CD8-positive, alpha-beta memory T cell (primary cell): ENCODE measurements at regions not wholly inside any gene's neighbourhood (a gene's known extent, or its start where the extent isn't known, plus 50 kb on each side); places are given as distances from the start of the nearest gene placed in this dataset.

Source experiments
- CTCF ChIA-PET: fragments of 350-600 bp; sonication (Branson Sonifier 250); formaldehyde crosslinking; loops from one replicate; lab custom pipeline; 2021; ENCODE audit warnings: antibody characterized with exemption; lab: Charles Lee
- POLR2A ChIA-PET: fragments of 350-600 bp; sonication (Branson Sonifier 250); formaldehyde crosslinking; loops from one replicate; lab custom pipeline; 2021; ENCODE audit warnings: antibody characterized with exemption; lab: Charles Lee
- DNase-seq, 5 donors: peaks; one replicate each; pipeline versions ENCODE4 v3.0.0 to v3.0.0-alpha.2; 2020 to 2022; ENCODE audit warnings: mixed read lengths in 1 of 5
- H3K27ac ChIP-seq: one replicate; pipeline ENCODE4 v1.7.0; 2013; ENCODE audit warnings: low read depth, mild to moderate bottlenecking, low read length, moderate library complexity
- H3K27me3 ChIP-seq: 2 replicates; pipeline ENCODE4 v1.7.0; 2013; ENCODE audit warnings: low read length, mild to moderate bottlenecking; ENCODE audit not compliant: insufficient read depth, poor library complexity, severe bottlenecking
- H3K36me3 ChIP-seq: 2 replicates; pipeline ENCODE4 v1.7.0; 2013; ENCODE audit warnings: mild to moderate bottlenecking, low read length, moderate library complexity; ENCODE audit not compliant: insufficient read depth
- H3K4me1 ChIP-seq: 2 replicates; pipeline ENCODE4 v1.7.0; 2013; ENCODE audit warnings: mild to moderate bottlenecking, low read length, moderate library complexity; ENCODE audit not compliant: insufficient read depth
- H3K4me3 ChIP-seq: 2 replicates; pipeline ENCODE4 v1.7.0; 2013; ENCODE audit warnings: mild to moderate bottlenecking, low read length
- H3K9me3 ChIP-seq: 2 replicates; pipeline ENCODE4 v1.7.0; 2013; ENCODE audit warnings: mild to moderate bottlenecking, low read length
- H3K27ac Mint-ChIP-seq, 8 donors: one replicate each; pipeline ENCODE4 v1.8.0; 2020 to 2021; ENCODE audit warnings: mixed read lengths in 8 of 8, mild to moderate bottlenecking in 6 of 8, inconsistent platforms in 3 of 8, moderate library complexity in 3 of 8
- H3K27me3 Mint-ChIP-seq, 2 donors: one replicate each; pipeline ENCODE4 v1.8.0; 2020 to 2021; ENCODE audit warnings: mixed read lengths in 2 of 2, mild to moderate bottlenecking in 1 of 2, moderate library complexity in 1 of 2
- H3K36me3 Mint-ChIP-seq, 3 donors: one replicate each; pipeline ENCODE4 v1.8.0; 2020 to 2021; ENCODE audit warnings: mixed read lengths in 3 of 3, inconsistent platforms in 1 of 3, mild to moderate bottlenecking in 1 of 3
- H3K4me1 Mint-ChIP-seq, 3 donors: one replicate each; pipeline ENCODE4 v1.8.0; 2020 to 2021; ENCODE audit warnings: mixed read lengths in 3 of 3, inconsistent platforms in 1 of 3, mild to moderate bottlenecking in 1 of 3
- H3K4me3 Mint-ChIP-seq, 7 donors: one replicate each; pipeline ENCODE4 v1.8.0; 2020 to 2021; ENCODE audit warnings: mixed read lengths in 7 of 7, mild to moderate bottlenecking in 6 of 7, moderate library complexity in 4 of 7, inconsistent platforms in 2 of 7
- H3K9me3 Mint-ChIP-seq, 5 donors: one replicate each; pipeline ENCODE4 v1.8.0; 2020 to 2022; ENCODE audit warnings: mixed read lengths in 5 of 5, mild to moderate bottlenecking in 3 of 5, moderate library complexity in 2 of 5, inconsistent platforms in 1 of 5

DNA sequence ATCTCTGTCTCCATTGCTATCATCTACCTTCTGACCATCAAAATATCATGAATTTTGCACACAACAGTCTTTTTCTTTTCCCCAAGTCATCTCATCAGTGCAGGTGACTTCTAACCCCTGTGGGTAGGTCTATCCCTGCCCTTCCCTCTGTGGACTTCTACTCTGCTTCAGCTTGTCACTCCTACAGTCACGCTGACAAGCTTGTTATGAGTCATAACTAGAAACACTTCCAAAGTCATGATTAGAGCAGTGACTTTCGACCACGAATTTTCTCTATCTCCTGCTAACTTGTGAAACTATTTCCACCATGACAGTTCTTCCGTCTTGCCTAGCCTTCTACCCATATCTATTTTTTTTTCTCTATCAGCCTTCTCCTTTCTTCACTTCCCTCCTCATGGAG is 343.7 kb upstream of the ARGLU1 start:
- H3K9me3 Mint-ChIP-seq: peaks cover 0 to 2% (median 0%) of the 10 kb centered on the region in 5 donors
- Histone ChIP-seq H3K4me1 (no peaks in the 10 kb centered on the region), H3K27me3 (no peaks in the 10 kb centered on the region), H3K27ac (no peak overlapping the region), H3K4me3 (no peak overlapping the region), H3K36me3 (no peaks in the 10 kb centered on the region), H3K9me3 (no peaks in the 10 kb centered on the region)
- no peak overlapping the region for H3K27ac Mint-ChIP-seq
- H3K36me3 Mint-ChIP-seq: no peaks in the 10 kb centered on the region
- no peak for DNase-seq
- no peak overlapping the region for H3K4me3 Mint-ChIP-seq
- H3K27me3 Mint-ChIP-seq: peaks cover 4 to 8% of the 10 kb centered on the region in 2 donors
- ChIA-PET POLR2A (no interaction called here), CTCF (no interaction called here)
- H3K4me1 Mint-ChIP-seq: peaks cover 0 to 3% (median 1%) of the 10 kb centered on the region in 3 donors

- Histone ChIP-seq H3K27me3 (no peaks in the 10 kb centered on the region), H3K36me3 (no peaks in the 10 kb centered on the region), H3K4me3 (no peak overlapping the region), H3K9me3 (no peaks in the 10 kb centered on the region), H3K27ac (no peak overlapping the region), H3K4me1 (no peaks in the 10 kb centered on the region)
- DNase-seq: no peak
- H3K4me1 Mint-ChIP-seq: peaks cover 0 to 3% (median 0%) of the 10 kb centered on the region in 3 donors
- ChIA-PET POLR2A (no interaction called here), CTCF (no interaction called here)
- H3K27ac Mint-ChIP-seq: peak overlapping the region in 1 of 8 donors; percentile 34
- H3K4me3 Mint-ChIP-seq: no peak overlapping the region
- peaks cover 4 to 7% of the 10 kb centered on the region in 2 donors for H3K27me3 Mint-ChIP-seq
- H3K36me3 Mint-ChIP-seq: no peaks in the 10 kb centered on the region
- peaks cover 0 to 2% (median 0%) of the 10 kb centered on the region in 5 donors for H3K9me3 Mint-ChIP-seq
Observed at GRCh38 chr13:106911020-106911419, 343.1 kb upstream of the ARGLU1 start.

DNA sequence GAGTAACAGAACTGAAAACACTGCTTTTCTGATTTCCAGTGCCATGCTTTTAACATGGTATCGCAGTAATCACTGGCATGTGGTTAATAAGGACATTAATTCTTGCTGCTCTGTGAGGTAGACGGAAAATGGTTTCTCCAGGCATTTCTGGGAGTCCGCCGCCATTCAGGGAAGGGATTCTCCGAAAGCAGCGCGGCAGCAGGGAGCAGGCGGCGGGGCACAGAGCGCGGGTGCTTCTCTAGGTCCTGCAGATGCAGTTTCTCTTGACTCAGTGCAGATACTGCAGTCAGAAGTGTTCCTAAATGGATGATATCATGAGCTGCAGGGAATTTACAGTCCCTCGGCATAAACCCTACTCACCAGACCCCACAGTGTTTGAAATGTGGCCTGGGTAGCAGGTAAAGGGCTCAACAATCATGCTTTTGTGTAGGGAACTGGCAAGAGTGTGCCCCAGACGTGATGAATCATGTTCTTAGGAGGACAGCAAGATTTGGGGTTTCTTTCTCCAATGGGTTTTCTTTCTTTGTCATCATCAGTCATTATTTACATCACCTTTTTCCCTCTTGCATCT is 338.6 kb upstream of the ARGLU1 start:
- no peaks in the 10 kb centered on the region for H3K36me3 ChIP-seq
- Mint-ChIP-seq H3K4me3 (no peak overlapping the region), H3K27ac (no peak overlapping the region), H3K4me1 (peaks cover 0 to 2% (median 0%) of the 10 kb centered on the region in 3 donors), H3K27me3 (no peaks in the 10 kb centered on the region), H3K9me3 (peaks cover 0 to 7% (median 2%) of the 10 kb centered on the region in 5 donors), H3K36me3 (no peaks in the 10 kb centered on the region)
- H3K9me3 ChIP-seq: no peaks in the 10 kb centered on the region
- no peak for DNase-seq
- H3K27me3 ChIP-seq: no peaks in the 10 kb centered on the region
- no peaks in the 10 kb centered on the region for H3K4me1 ChIP-seq
- no peak overlapping the region for H3K27ac ChIP-seq
- no peak overlapping the region for H3K4me3 ChIP-seq
- POLR2A ChIA-PET: no interaction called here
- CTCF ChIA-PET: no interaction called here

- Histone ChIP-seq H3K27ac (no peak overlapping the region), H3K4me1 (no peaks in the 10 kb centered on the region), H3K27me3 (no peaks in the 10 kb centered on the region), H3K4me3 (no peak overlapping the region), H3K36me3 (no peaks in the 10 kb centered on the region), H3K9me3 (no peaks in the 10 kb centered on the region)
- CTCF ChIA-PET: no interaction called here
- H3K9me3 Mint-ChIP-seq: peaks cover 0 to 7% (median 2%) of the 10 kb centered on the region in 5 donors
- H3K4me1 Mint-ChIP-seq: no peaks in the 10 kb centered on the region
- no peaks in the 10 kb centered on the region for H3K36me3 Mint-ChIP-seq
- DNase-seq: no peak
- H3K27me3 Mint-ChIP-seq: no peaks in the 10 kb centered on the region
- POLR2A ChIA-PET: no interaction called here
- H3K27ac Mint-ChIP-seq: no peak overlapping the region
- H3K4me3 Mint-ChIP-seq: no peak overlapping the region
Observed at GRCh38 chr13:106905380-106906162, 337.6 kb upstream of the ARGLU1 start.

DNA sequence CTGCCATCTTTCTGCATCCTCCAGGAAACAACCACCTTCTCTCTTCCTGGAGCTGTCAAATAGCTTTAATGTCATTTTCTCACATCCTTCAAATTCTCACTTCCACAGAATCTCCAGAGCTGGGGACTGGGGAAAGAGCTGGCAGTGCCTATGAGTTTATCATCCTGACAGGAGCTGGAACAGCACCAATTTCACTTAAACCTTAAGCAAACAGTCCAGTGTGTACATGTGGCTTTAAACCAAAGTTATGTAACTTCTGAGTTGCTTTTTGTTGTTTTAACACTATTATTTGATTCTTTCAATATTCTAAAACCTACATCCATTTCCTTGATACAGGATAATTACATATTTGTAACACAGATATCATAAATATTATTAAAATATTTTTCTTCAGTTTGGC is 331.5 kb upstream of the ARGLU1 start:
- no peak for DNase-seq
- H3K9me3 ChIP-seq: no peaks in the 10 kb centered on the region
- H3K36me3 ChIP-seq: no peaks in the 10 kb centered on the region
- H3K27ac ChIP-seq: no peak overlapping the region
- peaks cover 0 to 7% (median 0%) of the 10 kb centered on the region in 5 donors for H3K9me3 Mint-ChIP-seq
- CTCF ChIA-PET: no interaction called here
- no peak overlapping the region for H3K27ac Mint-ChIP-seq
- H3K4me3 Mint-ChIP-seq: no peak overlapping the region
- POLR2A ChIA-PET: no interaction called here
- H3K4me1 Mint-ChIP-seq: no peaks in the 10 kb centered on the region
- no peak overlapping the region for H3K4me3 ChIP-seq
- H3K4me1 ChIP-seq: no peaks in the 10 kb centered on the region
- H3K36me3 Mint-ChIP-seq: no peaks in the 10 kb centered on the region
- no peaks in the 10 kb centered on the region for H3K27me3 Mint-ChIP-seq
- no peaks in the 10 kb centered on the region for H3K27me3 ChIP-seq

GRCh38 chr13:106898231-106898630 is 330.3 kb upstream of the ARGLU1 start:
- H3K36me3 Mint-ChIP-seq: no peaks in the 10 kb centered on the region
- H3K9me3 Mint-ChIP-seq: peaks cover 0 to 7% (median 0%) of the 10 kb centered on the region in 5 donors
- Histone ChIP-seq H3K9me3 (no peaks in the 10 kb centered on the region), H3K27me3 (no peaks in the 10 kb centered on the region), H3K4me3 (no peak overlapping the region), H3K27ac (no peak overlapping the region), H3K36me3 (no peaks in the 10 kb centered on the region), H3K4me1 (no peaks in the 10 kb centered on the region)
- POLR2A ChIA-PET: no interaction called here
- H3K27me3 Mint-ChIP-seq: no peaks in the 10 kb centered on the region
- DNase-seq: no peak
- H3K4me3 Mint-ChIP-seq: no peak overlapping the region
- H3K27ac Mint-ChIP-seq: no peak overlapping the region
- CTCF ChIA-PET: no interaction called here
- no peaks in the 10 kb centered on the region for H3K4me1 Mint-ChIP-seq

- POLR2A ChIA-PET: no interaction called here
- no peaks in the 10 kb centered on the region for H3K36me3 Mint-ChIP-seq
- H3K4me3 Mint-ChIP-seq: no peak overlapping the region
- peaks cover 0 to 9% of the 10 kb centered on the region in 2 donors for H3K27me3 Mint-ChIP-seq
- CTCF ChIA-PET: no interaction called here
- Histone ChIP-seq H3K27ac (no peak overlapping the region), H3K4me3 (no peak overlapping the region), H3K4me1 (no peaks in the 10 kb centered on the region), H3K27me3 (no peaks in the 10 kb centered on the region), H3K36me3 (no peaks in the 10 kb centered on the region), H3K9me3 (no peaks in the 10 kb centered on the region)
- H3K9me3 Mint-ChIP-seq: no peaks in the 10 kb centered on the region
- H3K4me1 Mint-ChIP-seq: no peaks in the 10 kb centered on the region
- H3K27ac Mint-ChIP-seq: no peak overlapping the region
- no peak for DNase-seq
Observed at GRCh38 chr13:106888148-106888547, 320.2 kb upstream of the ARGLU1 start.

GRCh38 chr13:106887686-106888085 is 319.7 kb upstream of the ARGLU1 start:
- Histone ChIP-seq H3K4me1 (no peaks in the 10 kb centered on the region), H3K27ac (no peak overlapping the region), H3K27me3 (no peaks in the 10 kb centered on the region), H3K36me3 (no peaks in the 10 kb centered on the region), H3K9me3 (no peaks in the 10 kb centered on the region), H3K4me3 (no peak overlapping the region)
- CTCF ChIA-PET: no interaction called here
- Mint-ChIP-seq H3K9me3 (no peaks in the 10 kb centered on the region), H3K4me3 (no peak overlapping the region), H3K27me3 (peaks cover 0 to 9% of the 10 kb centered on the region in 2 donors), H3K27ac (no peak overlapping the region), H3K36me3 (no peaks in the 10 kb centered on the region), H3K4me1 (no peaks in the 10 kb centered on the region)
- POLR2A ChIA-PET: no interaction called here
- DNase-seq: no peak
